ENCODE measurements at regions not wholly inside any gene's neighbourhood (a gene's known extent, or its start where the extent isn't known, plus 50 kb on each side); places are given as distances from the start of the nearest gene placed in this dataset.
A peak's percentile ranks its signal among the peaks of the same experiment; 100 is the strongest.

- DNase-seq, result no peak
Measured at GRCh38 chr21:35410656-35411055, 361.6 kb upstream of the RUNX1 start.

- no peak for DNase-seq
Measured at GRCh38 chr21:35410123-35410522, 361.0 kb upstream of the RUNX1 start.

DNA sequence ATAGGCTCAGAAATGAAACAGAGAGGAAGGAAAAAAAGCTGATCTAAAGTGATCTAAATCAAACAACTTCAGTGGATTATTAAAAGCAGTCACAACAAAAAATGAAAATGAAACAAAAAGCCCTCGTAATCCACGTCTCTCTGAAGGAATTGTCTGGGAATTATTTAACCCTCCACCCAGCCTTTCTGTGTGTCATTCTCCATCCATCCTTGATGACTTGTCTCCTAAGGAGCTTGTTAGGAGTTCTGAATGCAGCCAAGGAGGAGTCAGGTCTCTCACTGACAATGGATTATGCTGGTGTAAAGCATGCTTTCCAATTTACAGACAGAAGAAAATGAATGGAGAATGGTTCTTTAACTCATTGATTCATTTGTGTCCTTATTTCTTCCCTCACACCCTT lies 359.3 kb upstream of the RUNX1 start:
- no peak for DNase-seq

DNA sequence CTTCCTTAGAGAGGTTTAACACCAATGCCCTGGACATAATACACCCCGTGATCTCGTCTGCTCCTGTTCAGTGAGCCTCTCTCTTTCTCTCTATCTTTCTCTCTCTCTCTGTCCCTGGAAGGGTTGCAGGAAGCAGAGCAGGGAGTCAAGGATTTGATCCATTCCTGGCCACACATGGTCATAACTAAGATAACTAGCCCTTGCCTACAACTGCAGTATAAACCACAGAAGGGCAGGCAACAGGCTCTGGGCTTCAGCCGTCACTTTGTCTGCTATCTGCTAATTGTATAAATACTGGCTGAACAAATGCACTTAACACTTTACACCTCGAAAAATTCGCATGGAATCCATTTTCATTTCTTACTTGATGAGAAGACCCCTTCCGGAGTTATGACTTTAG lies 357.5 kb upstream of the RUNX1 start:
- no peak for DNase-seq

GRCh38 chr21:35405981-35406380 lies 356.9 kb upstream of the RUNX1 start:
- no peak for DNase-seq

GRCh38 chr21:35404247-35404646 lies 355.1 kb upstream of the RUNX1 start:
- no peak for DNase-seq

- DNase-seq, result no peak
Measured at GRCh38 chr21:35402061-35402460, 353.0 kb upstream of the RUNX1 start.

- DNase-seq, result no peak
Measured at GRCh38 chr21:35401476-35401875, 352.4 kb upstream of the RUNX1 start.

- DNase-seq, result peak; percentile 67
Measured at GRCh38 chr21:35400233-35400939, 351.3 kb upstream of the RUNX1 start.

DNA sequence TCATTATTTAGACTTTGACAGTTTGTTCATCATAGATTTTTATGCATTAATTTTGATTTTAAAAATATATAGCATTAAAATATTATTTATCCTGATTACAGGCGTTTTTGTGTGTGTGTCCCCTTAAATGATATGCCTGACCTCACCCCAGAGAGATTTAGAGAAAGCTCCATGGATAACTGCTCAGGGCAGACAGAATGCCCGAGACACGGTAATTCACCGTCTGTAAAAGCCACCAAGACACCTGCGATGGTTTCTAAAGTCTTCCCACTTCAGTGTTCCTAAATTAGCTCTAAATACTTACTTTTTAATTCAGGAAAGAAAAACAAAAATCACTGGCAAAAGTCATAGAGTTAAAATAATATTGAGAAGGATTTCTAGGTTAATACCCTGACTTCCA lies 350.6 kb upstream of the RUNX1 start:
- DNase-seq, result no peak

DNA sequence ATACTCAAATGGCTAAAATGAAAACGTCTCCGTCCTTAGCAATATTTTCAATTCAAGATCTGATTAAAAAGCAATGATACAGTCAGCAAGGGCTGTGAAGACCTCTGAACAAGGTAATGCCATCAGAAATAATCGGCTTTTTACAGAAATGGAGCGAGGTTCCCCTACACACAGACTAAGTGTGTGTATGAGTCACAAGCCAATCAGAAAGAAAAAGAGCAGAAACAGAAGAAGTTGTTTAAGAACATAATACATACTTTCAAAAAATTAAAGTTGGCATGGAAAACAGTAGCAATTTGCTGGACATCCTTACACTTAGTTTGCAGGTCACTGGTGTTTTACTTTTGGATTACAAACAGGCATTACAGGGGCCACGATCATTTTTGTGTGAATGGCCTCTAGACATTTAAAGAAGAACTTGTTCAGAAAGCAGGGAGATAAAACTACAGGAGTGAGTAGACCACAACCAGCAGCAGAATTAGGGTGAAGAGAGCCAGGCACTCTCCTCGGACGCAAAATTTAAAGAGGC lies 350.0 kb upstream of the RUNX1 start:
- DNase-seq, result no peak

GRCh38 chr21:35398346-35398982 lies 349.4 kb upstream of the RUNX1 start:
- no peak for DNase-seq

- DNase-seq, result no peak
Measured at GRCh38 chr21:35397781-35398180, 348.7 kb upstream of the RUNX1 start.

DNA sequence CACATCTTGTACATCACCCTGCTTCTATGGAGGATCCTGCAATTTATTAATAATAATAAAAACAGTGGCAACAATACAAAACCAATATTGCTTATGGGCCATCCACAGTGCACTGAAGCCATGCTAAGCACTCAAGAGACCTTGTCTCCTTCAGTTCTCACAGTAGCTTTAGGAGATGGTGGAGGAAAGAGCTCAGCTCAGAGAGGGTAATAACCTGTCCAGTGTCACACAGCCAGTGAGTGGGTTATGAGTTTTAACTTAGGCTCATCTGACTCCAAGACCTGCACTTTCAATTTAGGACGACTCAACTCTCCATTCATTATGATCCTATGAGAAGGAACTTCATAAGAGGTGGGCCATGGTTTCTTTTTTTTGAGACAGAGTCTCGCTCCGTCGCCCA lies 347.6 kb upstream of the RUNX1 start:
- DNase-seq, result no peak

GRCh38 chr21:35395728-35396127 lies 346.6 kb upstream of the RUNX1 start:
- DNase-seq, result no peak

DNA sequence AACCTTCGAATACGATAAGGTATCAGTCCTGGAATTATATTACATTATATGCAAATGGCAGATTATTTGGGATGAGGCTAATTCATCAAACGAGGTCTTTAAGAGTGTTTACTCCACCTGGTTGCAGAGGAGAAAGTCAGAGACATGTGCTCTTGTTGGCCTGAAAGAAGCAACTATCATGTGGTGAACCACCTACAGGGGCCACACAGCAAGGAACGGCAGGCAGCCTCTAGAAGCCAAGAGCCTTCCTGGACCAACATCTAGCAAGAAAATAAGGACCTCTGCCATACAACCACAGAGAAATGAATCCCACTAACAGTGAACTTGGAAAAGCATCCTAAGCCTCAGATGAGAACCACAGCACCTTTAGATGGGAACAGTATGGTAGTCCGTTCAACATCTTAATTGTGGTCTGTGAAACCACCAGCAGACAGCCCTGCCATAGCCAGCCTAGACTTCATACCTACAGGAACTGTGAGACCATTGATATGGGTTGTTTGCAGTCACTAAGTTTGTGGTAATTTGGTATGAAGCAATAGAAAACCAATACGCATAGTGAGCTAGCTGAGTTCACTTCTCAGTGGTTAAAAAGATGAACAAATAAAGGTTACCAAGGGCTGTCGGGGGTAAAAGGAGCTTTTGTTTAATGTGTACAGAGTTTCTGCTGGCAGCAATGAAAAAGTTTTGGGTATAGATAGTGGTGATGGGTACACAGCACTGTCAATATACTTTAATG lies 345.7 kb upstream of the RUNX1 start:
- no peak for DNase-seq

DNA sequence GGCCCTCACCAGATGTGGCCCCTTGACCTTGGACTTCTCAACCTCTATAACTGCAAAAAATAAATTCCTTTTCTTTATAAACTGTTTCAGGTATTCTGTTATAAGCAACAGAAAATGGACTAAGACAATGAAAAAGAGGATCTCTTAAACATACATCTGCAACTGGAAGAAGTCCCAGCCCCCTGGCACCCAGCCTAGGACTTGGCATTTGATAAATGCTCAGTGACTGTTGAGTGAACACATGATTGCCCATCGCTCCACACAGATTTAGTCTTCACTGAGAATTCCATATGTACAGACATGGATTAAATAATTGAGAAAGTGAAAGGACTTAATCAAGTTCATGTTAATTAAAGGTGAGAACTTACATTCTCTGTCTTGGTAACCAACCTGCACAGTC lies 344.9 kb upstream of the RUNX1 start:
- no peak for DNase-seq

- DNase-seq, result no peak
Measured at GRCh38 chr21:35390013-35390776, 341.1 kb upstream of the RUNX1 start.

DNA sequence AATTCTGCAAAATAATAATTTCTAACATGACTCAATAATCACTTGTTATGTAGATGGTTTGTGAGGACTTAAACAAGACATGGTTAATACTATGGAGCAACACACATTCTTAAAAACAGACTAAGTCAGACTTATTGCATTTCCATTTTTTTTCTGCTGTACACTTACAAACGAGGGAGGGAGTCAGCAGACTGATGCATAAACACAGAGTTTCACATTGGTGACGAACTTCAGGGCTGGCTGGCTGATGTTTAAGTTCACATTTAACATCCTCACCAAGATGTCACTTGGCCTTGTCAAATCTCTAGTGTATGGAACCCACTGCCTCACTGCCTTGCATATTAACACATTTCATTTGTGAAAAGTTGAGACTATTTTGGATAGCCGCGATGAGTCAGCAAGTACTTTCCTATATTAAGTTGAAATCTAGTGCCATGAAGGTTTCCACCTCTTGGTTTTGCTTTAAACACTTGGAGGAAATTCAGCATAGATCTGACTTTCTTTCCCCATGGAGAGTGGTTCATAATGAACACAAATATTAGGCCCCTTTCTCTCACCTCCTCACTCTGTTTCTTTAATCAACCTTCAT lies 337.5 kb upstream of the RUNX1 start:
- DNase-seq, result no peak

GRCh38 chr21:35384375-35384774 lies 335.3 kb upstream of the RUNX1 start:
- no peak for DNase-seq

GRCh38 chr21:35382696-35383095 lies 333.6 kb upstream of the RUNX1 start:
- DNase-seq, result no peak

- no peak for DNase-seq
Measured at GRCh38 chr21:35381743-35382310, 332.7 kb upstream of the RUNX1 start.
